ENCODE measurements at regions not wholly inside any gene's neighbourhood (a gene's known extent, or its start where the extent isn't known, plus 50 kb on each side); places are given as distances from the start of the nearest gene placed in this dataset.

DNA sequence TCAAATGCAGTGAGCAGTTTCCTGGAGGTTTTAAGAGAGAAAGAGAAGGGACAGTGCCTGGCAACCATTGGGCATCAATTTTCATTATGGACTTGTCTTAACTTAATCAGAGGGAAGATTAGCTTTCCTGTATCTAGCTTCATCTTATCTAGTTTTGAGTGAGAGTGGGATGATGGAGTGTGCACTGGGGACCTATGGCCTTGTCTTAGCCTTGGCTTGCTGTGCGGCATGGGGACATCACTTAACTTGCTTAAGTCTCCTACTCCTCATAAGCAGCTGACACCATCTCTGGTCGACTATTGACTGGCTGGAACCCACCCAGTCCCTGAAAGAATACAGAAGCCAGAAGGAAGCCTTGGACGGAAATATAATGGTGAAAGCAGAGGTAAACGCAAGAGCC, 344.0 kb downstream of the SOX11 start:
- no peak for TF ChIP-seq ASH2L (IDR thresholded peaks at IDR 0.05; ENCODE audit: insufficient read length, low read depth, low read length)
- TF ChIP-seq CBFB (CRISPR knock-in tag; IDR thresholded peaks at IDR 0.05), result no peak
- TF ChIP-seq NFYB (CRISPR knock-in tag; IDR thresholded peaks at IDR 0.05), result no peak

All from HepG2 (cell line).